ENCODE measurements at regions not wholly inside any gene's neighbourhood (a gene's known extent, or its start where the extent isn't known, plus 50 kb on each side); places are given as distances from the start of the nearest gene placed in this dataset.

- ATAC-seq (no peak), DNase-seq (no peak)
- no peaks in the 10 kb centered on the region for H3K9me3 ChIP-seq
- H3K4me3 ChIP-seq = no peak overlapping the region
- H3K27me3 ChIP-seq = no peaks in the 10 kb centered on the region
- H3K27ac ChIP-seq = no peak overlapping the region
- intact Hi-C loops (cut with DNase I) = no loop called here
- no peak for TF ChIP-seq CTCF (IDR thresholded peaks at IDR 0.05)
- H3K36me3 ChIP-seq = no peaks in the 10 kb centered on the region
- H3K4me1 ChIP-seq = no peaks in the 10 kb centered on the region
Observed at GRCh38 chr9:7392148-7392547, 407.4 kb downstream of the DMAC1 start.

GRCh38 chr9:7388755-7389154 lies 410.8 kb downstream of the DMAC1 start:
- Histone ChIP-seq H3K9me3 (no peaks in the 10 kb centered on the region), H3K4me3 (no peak overlapping the region), H3K4me1 (no peaks in the 10 kb centered on the region), H3K27ac (no peak overlapping the region), H3K36me3 (no peaks in the 10 kb centered on the region), H3K27me3 (no peaks in the 10 kb centered on the region)
- ATAC-seq (no peak), DNase-seq (no peak)
- no peak for TF ChIP-seq CTCF (IDR thresholded peaks at IDR 0.05)
- intact Hi-C loops (cut with DNase I) = no loop called here

GRCh38 chr9:7387840-7388239 lies 411.7 kb downstream of the DMAC1 start:
- TF ChIP-seq CTCF (IDR thresholded peaks at IDR 0.05) = no peak
- ATAC-seq (no peak), DNase-seq (no peak)
- intact Hi-C loops (cut with DNase I) = no loop called here
- H3K9me3 ChIP-seq = no peaks in the 10 kb centered on the region
- no peak overlapping the region for H3K27ac ChIP-seq
- no peaks in the 10 kb centered on the region for H3K4me1 ChIP-seq
- H3K4me3 ChIP-seq = no peak overlapping the region
- no peaks in the 10 kb centered on the region for H3K36me3 ChIP-seq
- no peaks in the 10 kb centered on the region for H3K27me3 ChIP-seq

GRCh38 chr9:7382304-7382703 lies 417.3 kb downstream of the DMAC1 start:
- H3K36me3 ChIP-seq = no peaks in the 10 kb centered on the region
- intact Hi-C loops (cut with DNase I) = no loop called here

GRCh38 chr9:7377489-7377888 lies 422.1 kb downstream of the DMAC1 start:
- no peak overlapping the region for H3K27ac ChIP-seq
- no peak for ATAC-seq
- TF ChIP-seq CTCF (IDR thresholded peaks at IDR 0.05) = no peak
- intact Hi-C loops (cut with DNase I) = no loop called here
- H3K27me3 ChIP-seq = no peaks in the 10 kb centered on the region
- no peaks in the 10 kb centered on the region for H3K36me3 ChIP-seq
- DNase-seq = no peak
- no peak overlapping the region for H3K4me3 ChIP-seq
- H3K9me3 ChIP-seq = peaks cover 0 to 6% of the 10 kb centered on the region in 2 donors
- H3K4me1 ChIP-seq = no peaks in the 10 kb centered on the region

More at GRCh38 chr9:7382304-7382703, 417.3 kb downstream of the DMAC1 start:
- TF ChIP-seq CTCF (IDR thresholded peaks at IDR 0.05) = no peak
- Histone ChIP-seq H3K9me3 (no peaks in the 10 kb centered on the region), H3K27me3 (no peaks in the 10 kb centered on the region), H3K27ac (no peak overlapping the region), H3K4me3 (no peak overlapping the region), H3K4me1 (no peaks in the 10 kb centered on the region)
- ATAC-seq (no peak), DNase-seq (no peak)

Measured in left lung (tissue), 4 donors.